ENCODE measurements at regions not wholly inside any gene's neighbourhood (a gene's known extent, or its start where the extent isn't known, plus 50 kb on each side); places are given as distances from the start of the nearest gene placed in this dataset.

DNA sequence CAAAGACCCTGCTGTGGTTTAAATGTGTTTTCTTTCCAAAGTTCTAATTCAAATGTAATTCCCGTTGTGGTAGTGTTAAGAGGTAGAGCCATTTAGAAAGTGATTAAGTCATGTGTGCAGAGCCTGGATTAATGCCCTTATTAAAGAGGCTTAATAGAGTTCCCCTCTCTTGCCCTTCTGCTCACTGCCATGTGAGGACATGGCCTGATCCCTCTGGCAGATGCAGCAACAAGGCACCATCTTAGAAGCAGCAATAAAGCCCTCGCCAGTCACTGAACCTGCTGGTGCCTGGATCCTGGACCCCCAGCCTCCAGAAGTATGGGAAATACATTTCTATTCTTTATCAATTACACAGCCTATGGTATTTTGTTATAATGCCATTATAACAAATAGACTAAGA lies 485.2 kb downstream of the DCDC2C start (continued):
- TF ChIP-seq REST (IDR thresholded peaks at IDR 0.05) (no peak), PHF8 (IDR thresholded peaks at IDR 0.05; ENCODE audit: borderline replicate concordance, low read depth) (no peak), HDAC2 (IDR thresholded peaks at IDR 0.05) (no peak), HOXB13 (CRISPR knock-in tag; IDR thresholded peaks at IDR 0.05; ENCODE audit: low read depth) (no peak), NFE2L2 (conservative IDR thresholded peaks at IDR 0.05; ENCODE audit: low read length) (no peak), MAFK (IDR thresholded peaks at IDR 0.05; ENCODE audit: partially characterized antibody) (no peak), CHD2 (IDR thresholded peaks at IDR 0.05; ENCODE audit: low read length, partially characterized antibody) (no peak), HOXA7 (CRISPR knock-in tag; IDR thresholded peaks at IDR 0.05) (no peak)
- TF ChIP-seq, protein P1, sequence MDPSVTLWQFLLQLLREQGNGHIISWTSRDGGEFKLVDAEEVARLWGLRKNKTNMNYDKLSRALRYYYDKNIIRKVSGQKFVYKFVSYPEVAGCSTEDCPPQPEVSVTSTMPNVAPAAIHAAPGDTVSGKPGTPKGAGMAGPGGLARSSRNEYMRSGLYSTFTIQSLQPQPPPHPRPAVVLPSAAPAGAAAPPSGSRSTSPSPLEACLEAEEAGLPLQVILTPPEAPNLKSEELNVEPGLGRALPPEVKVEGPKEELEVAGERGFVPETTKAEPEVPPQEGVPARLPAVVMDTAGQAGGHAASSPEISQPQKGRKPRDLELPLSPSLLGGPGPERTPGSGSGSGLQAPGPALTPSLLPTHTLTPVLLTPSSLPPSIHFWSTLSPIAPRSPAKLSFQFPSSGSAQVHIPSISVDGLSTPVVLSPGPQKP (IDR thresholded peaks at IDR 0.05; ENCODE audit: low read depth, low read length): no peak

DNA sequence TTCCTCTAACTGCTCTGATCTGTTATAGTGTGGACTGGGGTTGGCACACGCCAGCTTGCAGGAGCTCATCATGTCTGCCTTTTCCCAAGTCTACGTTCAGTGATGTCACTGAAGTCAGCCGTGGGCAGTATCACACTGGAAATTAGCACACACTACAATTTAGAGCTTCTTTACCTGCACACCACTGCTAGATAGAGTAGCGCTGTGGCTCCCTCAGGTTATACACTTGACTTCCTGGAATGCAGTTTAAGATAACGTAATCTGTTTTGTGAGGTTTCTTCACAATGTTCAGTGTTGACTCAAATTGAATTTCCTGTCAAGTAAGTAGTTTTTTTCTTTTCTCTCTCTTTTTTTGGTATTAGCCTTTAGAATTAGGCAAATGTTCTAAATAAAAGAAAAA lies 487.2 kb downstream of the DCDC2C start:
- ChIA-PET CTCF (interaction anchor here (0.6 kb wide), 1 partner anchor 80 kb away, joined by 4 read pairs; no protein-coding TSS in a partner anchor), POLR2A (no interaction called here)
- H3K4me1 ChIP-seq: no peaks in the 10 kb centered on the region
- no peak overlapping the region for H3K27ac ChIP-seq
- TF ChIP-seq RCOR1 (IDR thresholded peaks at IDR 0.05; ENCODE audit: low read depth, low read length): no peak
- TF ChIP-seq GATA3 (IDR thresholded peaks at IDR 0.05; ENCODE audit: borderline replicate concordance): no peak
- TF ChIP-seq SMC3 (IDR thresholded peaks at IDR 0.05): no peak
- TF ChIP-seq JUN (IDR thresholded peaks at IDR 0.05): no peak
- TF ChIP-seq ZFP36 (IDR thresholded peaks at IDR 0.05; ENCODE audit: borderline replicate concordance, partially characterized antibody): no peak
- TF ChIP-seq FOSB (CRISPR knock-in tag; IDR thresholded peaks at IDR 0.05): no peak
- no peak for TF ChIP-seq MYC (IDR thresholded peaks at IDR 0.05; ENCODE audit: borderline replicate concordance, low read length)
- TF ChIP-seq CBX8 (IDR thresholded peaks at IDR 0.05): no peak
- H3K4me2 ChIP-seq: no peak overlapping the region
- ATAC-seq (no peak), FAIRE-seq (no peak), DNase-seq (ENCODE audit: low read depth in 1 of 2, low spot score in 1 of 2) (no peak)
- no peak overlapping the region for H3K4me3 ChIP-seq
- H3K9me3 ChIP-seq: peaks cover 10% of the 10 kb centered on the region; the same call in 2 of the 3 replicates
- 3% methylated on average over 5 of the region's 5 CpGs for WGBS (ENCODE audit: missing lambda C conversion rate)

DNA sequence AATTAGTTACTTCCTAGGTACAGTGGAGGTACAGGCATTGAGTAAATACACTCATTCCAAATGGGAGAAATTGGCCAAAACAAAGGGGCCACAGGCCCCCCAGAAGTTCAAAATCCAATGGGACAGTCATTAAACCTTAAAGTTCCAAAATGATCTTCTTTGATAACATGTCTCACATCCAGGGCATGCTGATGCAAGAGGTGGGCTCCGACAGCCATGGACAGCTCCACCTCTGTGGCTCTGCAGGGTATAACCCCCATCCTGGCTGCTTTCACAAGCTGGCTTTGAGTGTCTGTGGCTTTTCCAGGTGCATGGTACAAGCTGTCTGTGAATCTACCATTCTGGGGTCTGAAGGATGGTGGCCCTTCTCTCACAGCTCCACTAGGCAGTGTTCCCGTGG lies 488.7 kb downstream of the DCDC2C start:
- Histone ChIP-seq H3K4me3 (no peak overlapping the region), H3K9me3 (peaks cover 10% of the 10 kb centered on the region; the same call in 2 of the 3 replicates), H3K27ac (no peak overlapping the region), H3K4me1 (no peaks in the 10 kb centered on the region), H3K4me2 (no peak overlapping the region)
- CTCF ChIA-PET: no interaction called here
- no peak for DNase-seq (ENCODE audit: low read depth in 1 of 2, low spot score in 1 of 2)
- TF ChIP-seq CHD2 (IDR thresholded peaks at IDR 0.05; ENCODE audit: low read length, partially characterized antibody) (no peak), MAFK (IDR thresholded peaks at IDR 0.05; ENCODE audit: partially characterized antibody) (no peak), CBX2 (IDR thresholded peaks at IDR 0.05; ENCODE audit: borderline replicate concordance, low read depth) (no peak), RCOR1 (IDR thresholded peaks at IDR 0.05; ENCODE audit: low read depth, low read length) (no peak), GATA3 (IDR thresholded peaks at IDR 0.05; ENCODE audit: borderline replicate concordance) (no peak), CBX8 (IDR thresholded peaks at IDR 0.05) (no peak), FOSL2 (IDR thresholded peaks at IDR 0.05) (no peak), FOSL2 (CRISPR knock-in tag; IDR thresholded peaks at IDR 0.05) (no peak), KDM5A (IDR thresholded peaks at IDR 0.05) (no peak), ESRRA (IDR thresholded peaks at IDR 0.05; ENCODE audit: borderline replicate concordance, low read length) (no peak), PBX3 (IDR thresholded peaks at IDR 0.05) (no peak), JUNB (IDR thresholded peaks at IDR 0.05) (no peak), KDM1A (IDR thresholded peaks at IDR 0.05; ENCODE audit: low read depth) (no peak), MYC (IDR thresholded peaks at IDR 0.05; ENCODE audit: borderline replicate concordance, low read length) (no peak), HDAC2 (IDR thresholded peaks at IDR 0.05) (no peak), POLR2AphosphoS2 (conservative IDR thresholded peaks at IDR 0.05; ENCODE audit: low read length) (no peak), REST (IDR thresholded peaks at IDR 0.05) (no peak), HOXB5 (CRISPR knock-in tag; IDR thresholded peaks at IDR 0.05) (no peak), PHF8 (IDR thresholded peaks at IDR 0.05; ENCODE audit: borderline replicate concordance, low read depth) (no peak), RNF2 (IDR thresholded peaks at IDR 0.05; ENCODE audit: borderline replicate concordance, low read depth) (no peak)
- no peak for ATAC-seq
- POLR2A ChIA-PET: no interaction called here
- FAIRE-seq: no peak
- WGBS (ENCODE audit: missing lambda C conversion rate): 0% methylated on average over 2 of the region's 2 CpGs
